Nephron progenitor cell (in vitro differentiated cells): ENCODE measurements at regions not wholly inside any gene's neighbourhood (a gene's known extent, or its start where the extent isn't known, plus 50 kb on each side); places are given as distances from the start of the nearest gene placed in this dataset.

ENCODE experiments used
- DNase-seq: peaks from one replicate; pipeline ENCODE4 v3.0.0; 2021
- H3K27ac Mint-ChIP-seq: 2 replicates; pipeline ENCODE4 v1.8.0; 2021; ENCODE audit warnings: mild to moderate bottlenecking, moderate library complexity, mixed read lengths
- H3K27me3 Mint-ChIP-seq: 2 replicates; pipeline ENCODE4 v1.8.0; 2021; ENCODE audit warnings: mild to moderate bottlenecking, low read depth, mixed read lengths; ENCODE audit not compliant: poor library complexity
- H3K36me3 Mint-ChIP-seq: 2 replicates; pipeline ENCODE4 v1.8.0; 2021; ENCODE audit warnings: low read depth, mixed read lengths
- H3K4me1 Mint-ChIP-seq: 2 replicates; pipeline ENCODE4 v1.8.0; 2021; ENCODE audit warnings: mixed read lengths
- H3K4me3 Mint-ChIP-seq: 2 replicates; pipeline ENCODE4 v1.8.0; 2021; ENCODE audit warnings: mild to moderate bottlenecking, moderate library complexity, mixed read lengths
- H3K9me3 Mint-ChIP-seq: 2 replicates; pipeline ENCODE4 v1.8.0; 2021; ENCODE audit warnings: mild to moderate bottlenecking, moderate library complexity, mixed read lengths
- TF ChIP-seq, protein P1 (sequence below): fragments of 200-600 bp; sonication (generic); IDR thresholded peaks from 2 replicates; pipeline ENCODE4 v1.5.0; 2021; ENCODE audit warnings: antibody characterized with exemption

GRCh38 chr3:152638214-152638613 lies 196.7 kb upstream of the P2RY1 start:
- H3K9me3 Mint-ChIP-seq = no peaks in the 10 kb centered on the region
- H3K27me3 Mint-ChIP-seq = no peaks in the 10 kb centered on the region
- peaks cover 10% of the 10 kb centered on the region for H3K4me1 Mint-ChIP-seq
- H3K27ac Mint-ChIP-seq = no peak overlapping the region
- DNase-seq = no peak
- H3K4me3 Mint-ChIP-seq = no peak overlapping the region
- TF ChIP-seq, protein P1, sequence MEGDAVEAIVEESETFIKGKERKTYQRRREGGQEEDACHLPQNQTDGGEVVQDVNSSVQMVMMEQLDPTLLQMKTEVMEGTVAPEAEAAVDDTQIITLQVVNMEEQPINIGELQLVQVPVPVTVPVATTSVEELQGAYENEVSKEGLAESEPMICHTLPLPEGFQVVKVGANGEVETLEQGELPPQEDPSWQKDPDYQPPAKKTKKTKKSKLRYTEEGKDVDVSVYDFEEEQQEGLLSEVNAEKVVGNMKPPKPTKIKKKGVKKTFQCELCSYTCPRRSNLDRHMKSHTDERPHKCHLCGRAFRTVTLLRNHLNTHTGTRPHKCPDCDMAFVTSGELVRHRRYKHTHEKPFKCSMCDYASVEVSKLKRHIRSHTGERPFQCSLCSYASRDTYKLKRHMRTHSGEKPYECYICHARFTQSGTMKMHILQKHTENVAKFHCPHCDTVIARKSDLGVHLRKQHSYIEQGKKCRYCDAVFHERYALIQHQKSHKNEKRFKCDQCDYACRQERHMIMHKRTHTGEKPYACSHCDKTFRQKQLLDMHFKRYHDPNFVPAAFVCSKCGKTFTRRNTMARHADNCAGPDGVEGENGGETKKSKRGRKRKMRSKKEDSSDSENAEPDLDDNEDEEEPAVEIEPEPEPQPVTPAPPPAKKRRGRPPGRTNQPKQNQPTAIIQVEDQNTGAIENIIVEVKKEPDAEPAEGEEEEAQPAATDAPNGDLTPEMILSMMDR = no peak
- no peaks in the 10 kb centered on the region for H3K36me3 Mint-ChIP-seq

DNA sequence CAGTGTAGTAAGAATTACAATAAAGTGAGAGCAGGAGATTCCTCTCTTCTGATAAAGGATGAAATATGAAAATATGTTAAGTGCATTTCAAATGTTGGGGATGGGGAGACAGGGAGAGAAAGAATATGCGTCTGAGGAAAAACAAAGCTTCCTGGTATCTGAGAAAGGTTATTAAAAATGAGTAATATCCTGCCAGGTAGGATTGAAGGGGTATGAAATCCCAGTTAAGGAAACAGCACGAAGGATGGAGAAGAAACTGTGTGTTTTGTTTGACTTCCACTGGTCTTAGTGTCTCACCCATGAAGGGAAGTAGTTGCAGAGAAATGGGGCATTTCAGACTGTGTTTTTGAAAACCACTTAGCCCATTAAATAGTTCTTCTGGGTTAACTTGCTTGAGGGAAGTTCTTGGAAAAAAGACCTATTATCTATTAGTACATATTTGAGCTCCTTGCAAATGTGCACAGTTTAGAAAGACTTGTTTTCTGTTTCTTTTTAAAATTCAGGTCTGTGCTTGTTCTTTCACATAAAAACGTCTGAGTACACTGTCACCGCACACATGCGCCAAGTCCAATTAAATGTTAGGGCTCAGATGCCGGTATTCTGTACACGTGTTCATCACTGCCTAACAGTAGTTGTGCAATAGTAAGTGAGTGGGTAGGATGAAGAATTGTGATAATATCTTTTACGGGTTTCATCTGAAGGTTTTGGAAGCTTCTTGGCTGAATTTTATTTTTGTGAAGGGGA lies 196.1 kb upstream of the P2RY1 start:
- H3K36me3 Mint-ChIP-seq = no peaks in the 10 kb centered on the region
- H3K4me1 Mint-ChIP-seq = peaks cover 10% of the 10 kb centered on the region
- TF ChIP-seq, protein P1 = no peak
- no peak for DNase-seq
- H3K9me3 Mint-ChIP-seq = peaks cover 5% of the 10 kb centered on the region
- H3K4me3 Mint-ChIP-seq = no peak overlapping the region
- H3K27ac Mint-ChIP-seq = no peak overlapping the region
- no peaks in the 10 kb centered on the region for H3K27me3 Mint-ChIP-seq

- no peak overlapping the region for H3K27ac Mint-ChIP-seq
- no peak for DNase-seq
- H3K9me3 Mint-ChIP-seq = peaks cover 11% of the 10 kb centered on the region
- peaks cover 10% of the 10 kb centered on the region for H3K4me1 Mint-ChIP-seq
- H3K36me3 Mint-ChIP-seq = no peaks in the 10 kb centered on the region
- H3K4me3 Mint-ChIP-seq = no peak overlapping the region
- H3K27me3 Mint-ChIP-seq = no peaks in the 10 kb centered on the region
- TF ChIP-seq, protein P1 = no peak
These were observed 193.7 kb upstream of the P2RY1 start for GRCh38 chr3:152641198-152641597.

- H3K36me3 Mint-ChIP-seq = no peaks in the 10 kb centered on the region
- peaks cover 11% of the 10 kb centered on the region for H3K9me3 Mint-ChIP-seq
- DNase-seq = no peak
- H3K27ac Mint-ChIP-seq = no peak overlapping the region
- H3K4me1 Mint-ChIP-seq = peaks cover 10% of the 10 kb centered on the region
- no peak overlapping the region for H3K4me3 Mint-ChIP-seq
- TF ChIP-seq, protein P1 = no peak
- no peaks in the 10 kb centered on the region for H3K27me3 Mint-ChIP-seq
These were observed 192.3 kb upstream of the P2RY1 start for GRCh38 chr3:152642658-152643057.

DNA sequence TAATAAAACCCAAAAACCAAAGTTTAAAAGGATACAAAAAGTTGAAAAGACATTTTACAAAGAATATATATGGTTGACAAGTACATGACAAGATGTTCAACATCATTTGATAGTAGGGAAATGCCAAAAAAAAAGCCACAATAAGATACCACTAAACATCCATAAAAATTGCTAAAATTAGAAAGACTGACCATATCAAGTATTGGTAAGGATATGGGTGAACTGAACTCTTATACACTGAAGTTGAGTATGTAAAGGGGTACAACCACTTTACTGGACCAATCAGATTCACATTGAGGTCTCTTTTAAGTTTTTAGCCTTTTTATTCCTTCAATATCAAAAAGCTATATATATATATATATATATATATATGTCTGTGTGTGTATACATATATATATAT lies 190.5 kb upstream of the P2RY1 start:
- no peak for DNase-seq
- Mint-ChIP-seq H3K27me3 (no peaks in the 10 kb centered on the region), H3K9me3 (peaks cover 11% of the 10 kb centered on the region), H3K27ac (no peak overlapping the region), H3K4me3 (no peak overlapping the region), H3K36me3 (no peaks in the 10 kb centered on the region), H3K4me1 (peaks cover 15% of the 10 kb centered on the region)
- TF ChIP-seq, protein P1 = no peak

GRCh38 chr3:152646004-152646403 lies 188.9 kb upstream of the P2RY1 start:
- H3K4me3 Mint-ChIP-seq = no peak overlapping the region
- TF ChIP-seq, protein P1 = no peak
- no peaks in the 10 kb centered on the region for H3K36me3 Mint-ChIP-seq
- H3K9me3 Mint-ChIP-seq = peaks cover 11% of the 10 kb centered on the region
- H3K27me3 Mint-ChIP-seq = no peaks in the 10 kb centered on the region
- no peak overlapping the region for H3K27ac Mint-ChIP-seq
- H3K4me1 Mint-ChIP-seq = peaks cover 26% of the 10 kb centered on the region
- no peak for DNase-seq
